Duodenal mucosa (tissue), 2 donors: ENCODE measurements at regions not wholly inside any gene's neighbourhood (a gene's known extent, or its start where the extent isn't known, plus 50 kb on each side); places are given as distances from the start of the nearest gene placed in this dataset.

Source experiments
- H3K27ac ChIP-seq: one replicate; pipeline ENCODE4 v1.7.0; 2013; ENCODE audit warnings: low read depth, low read length
- H3K27me3 ChIP-seq, 2 donors: one replicate each; pipeline ENCODE4 v1.7.0; 2013; ENCODE audit warnings: low read length in 2 of 2, control low read depth in 1 of 2; ENCODE audit not compliant: insufficient read depth in 2 of 2, control insufficient read depth in 1 of 2
- H3K36me3 ChIP-seq, 2 donors: one replicate each; pipeline ENCODE4 v1.7.0; 2013; ENCODE audit warnings: low read length in 2 of 2, control low read depth in 1 of 2; ENCODE audit not compliant: insufficient read depth in 2 of 2, control insufficient read depth in 1 of 2
- H3K4me1 ChIP-seq, 2 donors: one replicate each; pipeline ENCODE4 v1.7.0; 2013; ENCODE audit warnings: low read length in 2 of 2, control low read depth in 1 of 2; ENCODE audit not compliant: insufficient read depth in 2 of 2, control insufficient read depth in 1 of 2
- H3K4me3 ChIP-seq, 2 donors: one replicate each; pipeline ENCODE4 v1.7.0; 2013; ENCODE audit warnings: low read length in 2 of 2, low read depth in 1 of 2
- H3K9ac ChIP-seq, 2 donors: one replicate each; pipeline ENCODE4 v1.7.0; 2013; ENCODE audit warnings: low read length in 2 of 2, low read depth in 1 of 2
- H3K9me3 ChIP-seq, 2 donors: one replicate each; pipeline ENCODE4 v1.7.0; 2013; ENCODE audit warnings: low read length in 2 of 2, control low read depth in 1 of 2; ENCODE audit not compliant: control insufficient read depth in 1 of 2

DNA sequence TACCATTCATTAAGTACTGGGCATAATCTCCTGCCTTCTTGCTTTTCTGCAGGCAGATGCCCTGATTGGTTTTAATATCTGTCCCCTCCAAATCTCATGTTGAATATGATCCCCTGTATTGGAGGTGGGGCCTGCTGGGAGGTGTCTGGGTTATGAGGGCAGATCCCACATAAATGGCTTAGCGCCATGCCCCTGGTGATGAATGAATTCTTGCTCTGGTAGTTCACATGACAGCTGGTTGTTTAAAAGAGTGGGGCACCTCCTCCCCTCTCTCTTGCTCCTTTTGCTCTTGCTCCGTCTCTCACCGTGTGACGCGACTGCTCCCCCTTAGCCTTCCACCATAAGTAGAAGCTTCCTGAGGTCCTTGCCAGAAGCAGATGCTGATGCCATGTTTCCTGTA lies 564.0 kb upstream of the BRINP1 start:
- Histone ChIP-seq H3K36me3 (no peaks in the 10 kb centered on the region), H3K4me3 (no peak overlapping the region), H3K4me1 (no peaks in the 10 kb centered on the region), H3K9ac (no peak overlapping the region), H3K9me3 (no peaks in the 10 kb centered on the region), H3K27me3 (no peaks in the 10 kb centered on the region), H3K27ac (no peak overlapping the region)

DNA sequence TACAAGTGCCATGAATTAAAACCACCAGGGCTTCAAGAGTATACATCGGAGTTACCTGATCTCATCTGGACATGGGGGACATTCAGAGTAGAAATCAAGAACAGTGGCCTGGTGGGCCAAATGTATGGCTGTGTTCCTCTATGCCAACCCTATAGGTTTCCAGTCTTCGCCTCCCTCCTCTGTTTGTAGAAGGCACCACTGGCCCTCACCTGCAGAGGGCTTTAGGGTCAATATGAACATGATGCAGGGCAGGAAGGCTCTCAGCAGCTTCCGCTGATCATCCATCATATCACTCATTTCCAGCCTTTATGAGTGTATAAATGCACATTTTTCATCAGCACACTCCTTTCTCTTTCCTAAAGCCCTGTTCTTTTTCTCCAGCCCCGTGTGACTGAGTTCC lies 555.5 kb upstream of the BRINP1 start:
- Histone ChIP-seq H3K36me3 (no peaks in the 10 kb centered on the region), H3K4me1 (no peaks in the 10 kb centered on the region), H3K27ac (no peak overlapping the region), H3K4me3 (no peak overlapping the region), H3K9ac (no peak overlapping the region), H3K27me3 (no peaks in the 10 kb centered on the region), H3K9me3 (peaks cover 0 to 2% of the 10 kb centered on the region in 2 donors)

DNA sequence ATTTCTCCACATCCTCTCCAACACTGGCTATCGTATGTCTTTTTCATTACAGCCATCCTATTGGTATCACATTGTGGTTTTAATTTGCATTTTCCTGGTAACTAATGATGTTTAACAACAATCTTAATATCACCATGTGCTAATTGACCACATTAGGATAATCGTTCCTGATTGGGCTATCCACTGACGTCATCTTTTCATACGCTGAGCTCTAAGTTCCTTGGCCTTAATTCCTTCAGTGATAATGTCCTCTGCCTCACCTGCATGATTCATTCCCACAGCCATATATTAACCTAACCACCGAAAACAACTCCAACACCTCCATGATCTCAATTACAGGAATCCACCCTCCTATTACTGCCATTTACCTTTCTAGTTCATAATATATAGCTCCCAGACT lies 547.9 kb upstream of the BRINP1 start:
- H3K27ac ChIP-seq = no peak overlapping the region
- H3K9ac ChIP-seq = no peak overlapping the region
- H3K4me3 ChIP-seq = no peak overlapping the region
- peaks cover 0 to 2% of the 10 kb centered on the region in 2 donors for H3K9me3 ChIP-seq
- no peaks in the 10 kb centered on the region for H3K4me1 ChIP-seq
- no peaks in the 10 kb centered on the region for H3K36me3 ChIP-seq
- H3K27me3 ChIP-seq = no peaks in the 10 kb centered on the region

DNA sequence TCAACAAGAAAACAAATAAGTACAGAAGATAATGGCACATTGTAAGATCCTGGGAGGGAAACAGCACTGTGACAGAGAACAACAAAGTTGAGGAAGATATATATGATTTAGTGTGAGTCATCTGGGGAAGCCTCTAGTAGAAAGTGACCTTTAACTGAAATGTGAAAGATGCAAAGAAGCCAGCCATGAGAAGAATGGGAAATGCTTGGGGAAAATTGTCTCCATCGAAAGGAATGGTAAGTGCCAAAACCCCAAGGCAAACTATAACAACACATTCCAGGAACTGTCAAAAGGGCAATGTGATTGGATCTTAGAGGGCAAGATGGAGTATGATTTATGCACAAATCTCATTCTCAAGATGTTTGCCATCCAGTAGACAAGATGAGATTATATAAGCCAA lies 537.8 kb upstream of the BRINP1 start:
- no peaks in the 10 kb centered on the region for H3K27me3 ChIP-seq
- H3K27ac ChIP-seq = no peak overlapping the region
- no peaks in the 10 kb centered on the region for H3K9me3 ChIP-seq
- H3K4me3 ChIP-seq = no peak overlapping the region
- no peaks in the 10 kb centered on the region for H3K4me1 ChIP-seq
- H3K36me3 ChIP-seq = no peaks in the 10 kb centered on the region
- H3K9ac ChIP-seq = no peak overlapping the region

DNA sequence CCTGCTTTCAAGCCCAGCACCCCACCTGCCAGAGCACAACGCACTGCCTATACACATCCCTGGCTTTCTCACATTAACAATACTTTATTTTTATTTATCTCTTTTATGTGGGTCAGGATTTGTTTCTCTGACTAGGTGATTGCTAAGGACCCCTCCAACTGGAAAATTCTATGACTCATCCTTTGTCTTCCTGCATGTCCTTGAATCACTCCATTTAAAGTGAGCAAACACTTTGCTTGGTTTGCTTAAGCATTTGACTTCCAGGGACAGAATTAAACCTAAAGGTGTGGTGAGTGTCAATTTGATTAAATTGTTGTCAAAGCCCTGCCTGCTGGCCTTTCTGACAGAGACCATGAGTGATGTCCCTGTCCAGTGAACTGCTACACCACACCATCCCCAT lies 536.5 kb upstream of the BRINP1 start:
- no peaks in the 10 kb centered on the region for H3K9me3 ChIP-seq
- H3K9ac ChIP-seq = no peak overlapping the region
- H3K4me3 ChIP-seq = no peak overlapping the region
- no peak overlapping the region for H3K27ac ChIP-seq
- H3K27me3 ChIP-seq = no peaks in the 10 kb centered on the region
- H3K4me1 ChIP-seq = no peaks in the 10 kb centered on the region
- no peaks in the 10 kb centered on the region for H3K36me3 ChIP-seq

DNA sequence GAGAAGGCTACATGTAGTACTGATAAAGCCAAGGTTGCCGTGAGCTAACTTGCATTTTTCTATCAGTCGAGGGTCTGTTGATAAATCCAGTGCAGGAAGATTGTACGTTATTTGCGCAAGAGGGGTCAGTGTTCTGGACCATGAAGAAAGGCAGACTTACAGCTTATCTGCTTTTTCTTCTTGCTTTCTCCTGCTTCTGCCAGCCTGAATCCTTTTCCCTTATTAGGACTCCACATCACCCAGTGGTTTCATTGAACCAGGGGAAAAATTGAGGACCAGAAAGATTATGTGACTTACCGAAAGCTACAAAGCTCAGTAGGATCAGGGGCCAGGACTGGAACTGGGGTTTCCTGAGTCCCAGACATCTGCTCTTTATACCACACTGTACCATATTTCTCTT lies 534.6 kb upstream of the BRINP1 start:
- Histone ChIP-seq H3K27me3 (no peaks in the 10 kb centered on the region), H3K27ac (no peak overlapping the region), H3K4me1 (no peaks in the 10 kb centered on the region), H3K9me3 (no peaks in the 10 kb centered on the region), H3K9ac (no peak overlapping the region), H3K4me3 (no peak overlapping the region), H3K36me3 (no peaks in the 10 kb centered on the region)

DNA sequence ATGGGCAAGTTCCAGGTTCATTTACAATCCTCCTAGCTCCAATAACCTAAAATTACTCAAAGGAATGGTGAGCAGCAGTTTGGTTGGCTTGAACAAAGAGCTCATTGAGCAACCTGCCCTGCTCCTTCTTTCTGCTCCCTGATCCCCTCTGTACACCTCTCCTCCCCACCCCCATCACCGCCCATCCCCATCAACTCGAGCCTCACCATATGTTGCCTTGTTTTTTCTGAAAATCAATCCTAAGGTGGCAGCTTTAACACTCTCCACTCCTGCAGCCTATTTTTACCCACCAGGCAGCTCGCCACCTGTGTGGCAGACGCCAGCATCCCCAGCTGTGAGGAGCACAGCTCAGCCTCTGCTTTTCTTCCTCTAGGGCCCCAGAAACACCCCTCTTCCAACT lies 533.4 kb upstream of the BRINP1 start:
- Histone ChIP-seq H3K9me3 (no peaks in the 10 kb centered on the region), H3K4me1 (no peaks in the 10 kb centered on the region)

DNA sequence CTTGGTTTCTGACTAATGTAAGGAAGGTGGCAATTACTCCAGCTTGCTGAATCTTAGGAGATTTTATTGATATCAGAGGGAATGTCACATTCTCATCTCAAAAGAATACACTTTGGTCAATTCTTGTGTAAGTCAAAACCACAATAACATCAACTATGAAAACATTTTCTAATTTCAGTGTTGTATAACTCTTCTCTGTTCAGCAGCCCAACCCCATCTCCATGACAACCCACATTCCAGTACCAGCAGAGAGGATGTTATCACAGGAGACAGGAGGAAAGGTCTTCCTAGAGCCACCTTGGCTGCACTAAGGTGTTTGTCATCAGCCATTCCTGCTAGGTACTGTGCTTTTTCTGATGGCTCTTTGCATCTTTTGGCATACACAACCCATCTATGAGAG lies 529.1 kb upstream of the BRINP1 start:
- no peak overlapping the region for H3K27ac ChIP-seq
- no peaks in the 10 kb centered on the region for H3K36me3 ChIP-seq
- no peaks in the 10 kb centered on the region for H3K4me1 ChIP-seq
- H3K4me3 ChIP-seq = no peak overlapping the region
- no peaks in the 10 kb centered on the region for H3K9me3 ChIP-seq
- H3K27me3 ChIP-seq = no peaks in the 10 kb centered on the region
- no peak overlapping the region for H3K9ac ChIP-seq

More for the DNA sequence above, 533.4 kb upstream of the BRINP1 start:
- Histone ChIP-seq H3K9ac (no peak overlapping the region), H3K4me3 (no peak overlapping the region), H3K27me3 (no peaks in the 10 kb centered on the region), H3K27ac (no peak overlapping the region), H3K36me3 (no peaks in the 10 kb centered on the region)

DNA sequence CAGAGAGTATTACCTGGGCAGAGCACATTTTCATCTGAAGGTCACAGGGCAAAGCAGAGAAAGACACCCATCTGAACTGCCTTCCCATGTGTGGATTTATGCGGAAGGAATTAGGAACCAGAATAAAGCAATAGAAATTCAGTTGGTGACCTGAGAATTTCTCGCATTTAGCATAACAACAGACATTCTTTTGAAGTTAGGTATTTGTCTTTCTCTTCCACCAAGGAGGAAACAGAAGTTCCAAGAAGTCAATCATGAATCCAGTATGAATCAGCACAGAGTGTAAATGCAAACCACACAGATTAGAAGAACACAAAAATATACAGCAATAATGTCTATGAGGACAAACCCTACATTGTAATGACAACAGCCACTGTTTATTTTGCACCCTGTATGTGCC lies 515.2 kb upstream of the BRINP1 start:
- H3K27ac ChIP-seq = no peak overlapping the region
- H3K27me3 ChIP-seq = no peaks in the 10 kb centered on the region
- H3K4me3 ChIP-seq = no peak overlapping the region
- no peaks in the 10 kb centered on the region for H3K9me3 ChIP-seq
- no peaks in the 10 kb centered on the region for H3K4me1 ChIP-seq
- no peaks in the 10 kb centered on the region for H3K36me3 ChIP-seq
- no peak overlapping the region for H3K9ac ChIP-seq

DNA sequence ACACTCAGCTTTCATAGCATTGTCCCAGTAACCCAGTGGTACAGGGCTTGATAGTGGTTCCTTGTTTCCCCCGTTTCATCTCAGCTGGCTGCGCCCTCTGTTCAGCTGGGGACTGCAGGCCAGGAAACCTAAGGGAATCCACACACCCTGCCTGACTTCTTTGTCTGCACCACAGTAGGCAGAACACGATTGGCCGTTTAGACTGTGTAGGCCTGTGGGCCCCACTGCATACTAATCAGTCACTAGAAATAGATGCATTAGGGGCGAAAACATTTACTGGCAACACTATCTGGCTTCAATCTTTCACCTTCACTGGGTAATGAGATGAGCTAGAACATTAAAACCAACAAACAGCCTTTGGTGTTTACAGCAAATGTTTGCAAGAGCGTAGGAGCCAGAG lies 512.7 kb upstream of the BRINP1 start:
- no peak overlapping the region for H3K4me3 ChIP-seq
- H3K9ac ChIP-seq = no peak overlapping the region
- no peak overlapping the region for H3K27ac ChIP-seq
- H3K27me3 ChIP-seq = no peaks in the 10 kb centered on the region
- no peaks in the 10 kb centered on the region for H3K9me3 ChIP-seq
- no peaks in the 10 kb centered on the region for H3K4me1 ChIP-seq
- H3K36me3 ChIP-seq = no peaks in the 10 kb centered on the region

DNA sequence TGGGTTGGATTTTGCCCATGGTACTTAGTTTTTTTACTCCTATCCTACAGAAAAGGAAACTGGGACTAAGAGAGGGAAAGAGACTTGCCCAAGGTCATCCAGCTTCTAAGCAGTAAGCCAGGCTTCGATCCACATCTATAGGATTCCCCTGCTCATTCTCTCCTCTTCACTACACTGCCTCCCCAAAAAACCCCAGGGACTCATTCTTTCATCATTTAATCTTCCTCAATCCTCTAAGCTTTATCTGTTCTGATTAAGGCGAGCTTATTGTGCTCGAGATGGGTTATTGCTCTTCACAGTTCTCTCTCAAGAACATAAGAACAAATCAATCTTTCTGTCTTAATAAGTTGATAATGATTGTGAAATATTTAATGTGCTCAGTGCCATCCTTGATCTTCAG lies 511.1 kb upstream of the BRINP1 start:
- no peaks in the 10 kb centered on the region for H3K27me3 ChIP-seq
- no peaks in the 10 kb centered on the region for H3K4me1 ChIP-seq
- H3K4me3 ChIP-seq = no peak overlapping the region
- H3K27ac ChIP-seq = no peak overlapping the region
- H3K36me3 ChIP-seq = no peaks in the 10 kb centered on the region
- no peak overlapping the region for H3K9ac ChIP-seq
- H3K9me3 ChIP-seq = no peaks in the 10 kb centered on the region
